Endothelial cell of umbilical vein (primary cell): ENCODE measurements at regions not wholly inside any gene's neighbourhood (a gene's known extent, or its start where the extent isn't known, plus 50 kb on each side); places are given as distances from the start of the nearest gene placed in this dataset.

Experiments used
- CTCF ChIP-seq, 2 donors: IDR thresholded peaks; 1 replicate in 1 of 2; 2 replicates in 1 of 2; pipeline ENCODE4 v1.5.1; 2011; ENCODE audit warnings: low read length in 2 of 2, mild to moderate bottlenecking in 2 of 2, moderate library complexity in 2 of 2, control low read depth in 1 of 2, inconsistent platforms in 1 of 2, low read depth in 1 of 2; ENCODE audit not compliant: insufficient read depth in 1 of 2; ENCODE audit errors: extremely low read depth in 1 of 2
- EZH2 ChIP-seq: IDR thresholded peaks from 2 replicates; pipeline ENCODE4 v1.6.1; 2012; ENCODE audit warnings: borderline replicate concordance, low read depth, mild to moderate bottlenecking, moderate library complexity, low read length, inconsistent platforms; ENCODE audit not compliant: severe bottlenecking
- FOS ChIP-seq: IDR thresholded peaks from 2 replicates; pipeline ENCODE4 v1.6.1; 2011; ENCODE audit warnings: mild to moderate bottlenecking, low read length, moderate library complexity, borderline replicate concordance; ENCODE audit not compliant: insufficient read depth
- JUN ChIP-seq: IDR thresholded peaks from 2 replicates; pipeline ENCODE4 v1.6.1; 2011; ENCODE audit warnings: borderline replicate concordance, low read depth; ENCODE audit not compliant: insufficient read length, insufficient read depth
- POLR2A ChIP-seq: IDR thresholded peaks from 2 replicates; pipeline ENCODE4 v1.6.1; 2012; ENCODE audit warnings: low read depth, mild to moderate bottlenecking, control low read depth, low read length

DNA sequence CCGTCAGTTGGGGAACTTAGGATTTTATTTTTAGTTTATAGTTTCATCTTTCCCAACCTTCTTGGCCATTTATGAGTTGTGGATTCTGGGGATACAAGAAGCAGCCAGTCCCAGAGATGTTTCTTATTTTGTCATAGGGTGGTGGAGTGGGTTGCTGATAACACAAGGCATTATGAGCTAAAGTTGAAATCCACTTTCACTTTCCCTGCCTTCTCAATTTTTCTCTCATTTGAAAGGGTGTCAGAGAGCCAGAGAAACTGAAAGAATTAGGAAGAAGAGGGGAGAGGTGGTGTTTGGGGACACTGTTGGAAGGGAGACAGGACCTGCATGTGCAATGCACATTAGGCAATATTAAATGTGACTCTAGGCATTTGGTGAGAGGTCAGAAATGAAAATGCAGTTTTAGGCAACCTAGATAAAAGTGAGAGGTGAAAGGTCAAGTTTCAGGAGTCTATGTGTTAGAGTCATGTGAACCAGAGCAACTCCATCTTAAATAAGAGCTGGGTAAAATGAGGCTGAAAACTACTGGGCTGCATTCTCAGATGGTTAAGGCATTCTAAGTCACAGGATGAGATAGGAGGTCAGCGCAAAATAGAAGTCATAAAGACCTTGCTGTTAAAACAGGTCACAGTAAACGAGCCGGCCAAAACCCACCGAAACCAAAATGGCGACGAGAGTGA is 71.1 kb upstream of the F3 start:
- TF ChIP-seq JUN = no peak
- no peak for TF ChIP-seq POLR2A
- no peak for TF ChIP-seq CTCF (IDR thresholded peaks at IDR 0.05; ENCODE audit: extremely low read depth in 1 of 2, insufficient read depth in 1 of 2, low read depth in 1 of 2, low read length in 2 of 2)
- no peak for TF ChIP-seq FOS
- no peak for TF ChIP-seq EZH2
